Ovary (tissue), 3 donors: ENCODE measurements at regions not wholly inside any gene's neighbourhood (a gene's known extent, or its start where the extent isn't known, plus 50 kb on each side); places are given as distances from the start of the nearest gene placed in this dataset.
"Not testable (repeated sequence)": the region's sequence is repeated elsewhere in the genome, so short reads cannot be mapped to it uniquely, and the experiment has no call there.

ENCODE experiments used
- EP300 ChIP-seq: sonication (generic); formaldehyde crosslinking; IDR thresholded peaks from one replicate; pipeline ENCODE4 v1.6.1; 2017; ENCODE audit warnings: antibody characterized with exemption
- TF ChIP-seq, protein P1 (sequence below), 3 donors: fragments of 450-650 bp in 2 of 3; fragments of 200-600 bp in 1 of 3; IDR thresholded peaks; one replicate each; pipeline versions ENCODE4 v1.5.1 to v1.8.0; 2016 to 2022; ENCODE audit warnings: antibody characterized with exemption in 3 of 3, mild to moderate bottlenecking in 1 of 3
- donor health status: DM: no; HTN: no; CAD: no.

DNA sequence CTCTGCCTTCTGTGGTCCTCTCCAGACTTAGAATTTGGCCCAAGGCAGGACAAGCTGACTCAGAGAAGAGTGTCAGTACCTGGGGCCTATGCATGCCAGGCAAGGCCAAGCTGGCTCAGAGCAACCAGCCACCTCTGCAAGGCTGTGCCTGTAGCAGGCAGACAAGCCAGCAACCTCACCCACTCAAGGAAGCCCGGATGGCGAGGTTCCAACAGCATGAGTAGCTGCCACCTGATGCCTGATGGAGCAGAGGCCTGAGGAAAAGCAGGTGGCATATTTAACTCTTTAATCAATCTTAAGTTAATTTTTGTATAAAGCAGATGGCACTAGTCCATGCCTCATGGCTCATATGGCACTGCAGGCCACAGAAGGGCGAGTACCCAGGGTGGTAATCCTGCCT, 3595.8 kb upstream of the OR11H1 start:
- not testable (repeated sequence) for TF ChIP-seq EP300
- TF ChIP-seq, protein P1, sequence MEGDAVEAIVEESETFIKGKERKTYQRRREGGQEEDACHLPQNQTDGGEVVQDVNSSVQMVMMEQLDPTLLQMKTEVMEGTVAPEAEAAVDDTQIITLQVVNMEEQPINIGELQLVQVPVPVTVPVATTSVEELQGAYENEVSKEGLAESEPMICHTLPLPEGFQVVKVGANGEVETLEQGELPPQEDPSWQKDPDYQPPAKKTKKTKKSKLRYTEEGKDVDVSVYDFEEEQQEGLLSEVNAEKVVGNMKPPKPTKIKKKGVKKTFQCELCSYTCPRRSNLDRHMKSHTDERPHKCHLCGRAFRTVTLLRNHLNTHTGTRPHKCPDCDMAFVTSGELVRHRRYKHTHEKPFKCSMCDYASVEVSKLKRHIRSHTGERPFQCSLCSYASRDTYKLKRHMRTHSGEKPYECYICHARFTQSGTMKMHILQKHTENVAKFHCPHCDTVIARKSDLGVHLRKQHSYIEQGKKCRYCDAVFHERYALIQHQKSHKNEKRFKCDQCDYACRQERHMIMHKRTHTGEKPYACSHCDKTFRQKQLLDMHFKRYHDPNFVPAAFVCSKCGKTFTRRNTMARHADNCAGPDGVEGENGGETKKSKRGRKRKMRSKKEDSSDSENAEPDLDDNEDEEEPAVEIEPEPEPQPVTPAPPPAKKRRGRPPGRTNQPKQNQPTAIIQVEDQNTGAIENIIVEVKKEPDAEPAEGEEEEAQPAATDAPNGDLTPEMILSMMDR (IDR thresholded peaks at IDR 0.05): not testable (repeated sequence)
